C4-2B (cell line): ENCODE measurements at regions not wholly inside any gene's neighbourhood (a gene's known extent, or its start where the extent isn't known, plus 50 kb on each side); places are given as distances from the start of the nearest gene placed in this dataset.

Experiments used
- CTCF ChIP-seq: fragments of 450-650 bp; conservative IDR thresholded peaks from 2 replicates; pipeline ENCODE4 v1.5.1; 2017; ENCODE audit warnings: mild to moderate bottlenecking
- ZFX ChIP-seq: fragments of 450-650 bp; IDR thresholded peaks from 2 replicates; pipeline ENCODE4 v1.6.1; 2017

GRCh38 chr6:106785298-106785697 is 155.9 kb downstream of the QRSL1 start:
- TF ChIP-seq CTCF, result no peak
- TF ChIP-seq ZFX, result no peak
